ENCODE measurements at regions not wholly inside any gene's neighbourhood (a gene's known extent, or its start where the extent isn't known, plus 50 kb on each side); places are given as distances from the start of the nearest gene placed in this dataset.
A peak's percentile ranks its signal among the peaks of the same experiment; 100 is the strongest.

- H3K36me3 ChIP-seq (ENCODE audit: control insufficient read depth, insufficient read depth, low read length): no peaks in the 10 kb centered on the region
- Mint-ChIP-seq H3K4me1 (peaks cover 3% of the 10 kb centered on the region), H3K4me3 (no peak overlapping the region), H3K27ac (no peak overlapping the region), H3K9me3 (no peaks in the 10 kb centered on the region), H3K36me3 (ENCODE audit: low read depth) (no peaks in the 10 kb centered on the region), H3K27me3 (ENCODE audit: insufficient read depth) (no peaks in the 10 kb centered on the region)
- H3K9ac ChIP-seq (ENCODE audit: extremely low read depth, low read length, poor library complexity, severe bottlenecking): no peak overlapping the region
- DNase-seq: no peak
- H3K27me3 ChIP-seq (ENCODE audit: control insufficient read depth, insufficient read depth, low read length, poor library complexity, severe bottlenecking): no peaks in the 10 kb centered on the region
- H3K4me1 ChIP-seq (ENCODE audit: control insufficient read depth, insufficient read depth, low read length): no peaks in the 10 kb centered on the region
- no peak overlapping the region for H3K27ac ChIP-seq (ENCODE audit: low read depth, low read length)
- H3K4me3 ChIP-seq (ENCODE audit: low read length): no peak overlapping the region
- TF ChIP-seq CTCF (conservative IDR thresholded peaks at IDR 0.05): no peak
- peaks cover 10% of the 10 kb centered on the region for H3K9me3 ChIP-seq (ENCODE audit: control insufficient read depth, low read length)
These were observed 419.8 kb upstream of the SMC2 start for GRCh38 chr9:103674271-103674670.

- no peak overlapping the region for H3K27ac Mint-ChIP-seq
- H3K9ac ChIP-seq (ENCODE audit: extremely low read depth, low read length, poor library complexity, severe bottlenecking): no peak overlapping the region
- no peak for DNase-seq
- H3K9me3 Mint-ChIP-seq: peaks cover 3% of the 10 kb centered on the region
- no peaks in the 10 kb centered on the region for H3K4me1 ChIP-seq (ENCODE audit: control insufficient read depth, insufficient read depth, low read length)
- no peaks in the 10 kb centered on the region for H3K36me3 ChIP-seq (ENCODE audit: control insufficient read depth, insufficient read depth, low read length)
- H3K4me3 Mint-ChIP-seq: no peak overlapping the region
- peaks cover 10% of the 10 kb centered on the region for H3K9me3 ChIP-seq (ENCODE audit: control insufficient read depth, low read length)
- H3K27me3 ChIP-seq (ENCODE audit: control insufficient read depth, insufficient read depth, low read length, poor library complexity, severe bottlenecking): no peaks in the 10 kb centered on the region
- no peak overlapping the region for H3K4me3 ChIP-seq (ENCODE audit: low read length)
- H3K36me3 Mint-ChIP-seq (ENCODE audit: low read depth): no peaks in the 10 kb centered on the region
- no peak for TF ChIP-seq CTCF (conservative IDR thresholded peaks at IDR 0.05)
- no peaks in the 10 kb centered on the region for H3K27me3 Mint-ChIP-seq (ENCODE audit: insufficient read depth)
- peaks cover 9% of the 10 kb centered on the region for H3K4me1 Mint-ChIP-seq
- H3K27ac ChIP-seq (ENCODE audit: low read depth, low read length): no peak overlapping the region
These were observed 413.5 kb upstream of the SMC2 start for GRCh38 chr9:103680581-103680980.

- peaks cover 3% of the 10 kb centered on the region for H3K9me3 Mint-ChIP-seq
- Histone ChIP-seq H3K9ac (ENCODE audit: extremely low read depth, low read length, poor library complexity, severe bottlenecking) (no peak overlapping the region), H3K27me3 (ENCODE audit: control insufficient read depth, insufficient read depth, low read length, poor library complexity, severe bottlenecking) (no peaks in the 10 kb centered on the region), H3K36me3 (ENCODE audit: control insufficient read depth, insufficient read depth, low read length) (no peaks in the 10 kb centered on the region), H3K4me3 (ENCODE audit: low read length) (no peak overlapping the region), H3K4me1 (ENCODE audit: control insufficient read depth, insufficient read depth, low read length) (no peaks in the 10 kb centered on the region), H3K9me3 (ENCODE audit: control insufficient read depth, low read length) (peaks cover 10% of the 10 kb centered on the region), H3K27ac (ENCODE audit: low read depth, low read length) (no peak overlapping the region)
- whole genome bisulfite sequencing, 2 experiments (ENCODE audit: insufficient coverage in 1 of 2, insufficient read length in 1 of 2): 61 to 73% methylated on average over 3 to 6 of the region's 6 CpGs
- no peaks in the 10 kb centered on the region for H3K27me3 Mint-ChIP-seq (ENCODE audit: insufficient read depth)
- no peak for TF ChIP-seq CTCF (conservative IDR thresholded peaks at IDR 0.05)
- DNase-seq: no peak
- H3K4me3 Mint-ChIP-seq: no peak overlapping the region
- peaks cover 9% of the 10 kb centered on the region for H3K4me1 Mint-ChIP-seq
- H3K27ac Mint-ChIP-seq: peak overlapping the region; percentile 19
- no peaks in the 10 kb centered on the region for H3K36me3 Mint-ChIP-seq (ENCODE audit: low read depth)
These were observed 412.7 kb upstream of the SMC2 start for GRCh38 chr9:103681435-103681834.

Data from endodermal cell (in vitro differentiated cells).